Neuronal stem cell (in vitro differentiated cells): ENCODE measurements at regions not wholly inside any gene's neighbourhood (a gene's known extent, or its start where the extent isn't known, plus 50 kb on each side); places are given as distances from the start of the nearest gene placed in this dataset.

Experiments used
- DNase-seq: peaks from one replicate; pipeline ENCODE4 v3.0.0-alpha.2; 2013; ENCODE audit warnings: low spot score
- H2AFZ ChIP-seq: one replicate; pipeline ENCODE4 v1.6.1; 2013; ENCODE audit warnings: mild to moderate bottlenecking, low read length, inconsistent platforms
- H2AK5ac ChIP-seq: 2 replicates; pipeline ENCODE4 v1.6.1; 2013; ENCODE audit warnings: low read depth, mild to moderate bottlenecking, inconsistent platforms, low read length, moderate library complexity, mixed read lengths
- H2BK120ac ChIP-seq: 2 replicates; pipeline ENCODE4 v1.6.1; 2013; ENCODE audit warnings: low read depth, mild to moderate bottlenecking, inconsistent platforms, low read length, moderate library complexity, mixed read lengths
- H2BK12ac ChIP-seq: one replicate; pipeline ENCODE4 v1.6.1; 2013; ENCODE audit warnings: low read length, inconsistent platforms
- H2BK15ac ChIP-seq: 2 replicates; pipeline ENCODE4 v1.6.1; 2013; ENCODE audit warnings: mild to moderate bottlenecking, low read length, inconsistent platforms, mixed read lengths
- H2BK5ac ChIP-seq: one replicate; pipeline ENCODE4 v1.6.1; 2013; ENCODE audit warnings: inconsistent platforms, mild to moderate bottlenecking, low read length, moderate library complexity
- H3K14ac ChIP-seq: one replicate; pipeline ENCODE4 v1.6.1; 2013; ENCODE audit warnings: low read length, inconsistent platforms
- H3K18ac ChIP-seq: 2 replicates; pipeline ENCODE4 v1.6.1; 2013; ENCODE audit warnings: low read length, inconsistent platforms
- H3K23ac ChIP-seq: 2 replicates; pipeline ENCODE4 v1.6.1; 2013; ENCODE audit warnings: low read depth, mild to moderate bottlenecking, mixed read lengths, low read length, inconsistent platforms; ENCODE audit not compliant: poor library complexity
- H3K27ac ChIP-seq: replicated peaks from 3 replicates; pipeline ENCODE4 v1.5.1; 2013; ENCODE audit warnings: low read length, inconsistent platforms
- H3K27me3 ChIP-seq, 3 experiments: 2 replicates each; pipeline ENCODE4 v1.6.1; 2013; ENCODE audit warnings: low read length in 3 of 3, mild to moderate bottlenecking in 2 of 3, inconsistent platforms in 1 of 3, low read depth in 1 of 3, mixed read lengths in 1 of 3, moderate library complexity in 1 of 3; ENCODE audit not compliant: control insufficient read depth in 3 of 3, insufficient read depth in 3 of 3
- H3K36me3 ChIP-seq, 2 donors: replicated peaks in 1 of 2; 2 replicates each; pipeline ENCODE4 v1.6.1; 2013; ENCODE audit warnings: low read length in 2 of 2; ENCODE audit not compliant: control insufficient read depth in 2 of 2, insufficient read depth in 2 of 2
- H3K4ac ChIP-seq: 2 replicates; pipeline ENCODE4 v1.6.1; 2013; ENCODE audit warnings: inconsistent platforms, mild to moderate bottlenecking, low read length, moderate library complexity
- H3K4me1 ChIP-seq, 2 donors: 1 replicate in 1 of 2; 2 replicates in 1 of 2; pipeline ENCODE4 v1.6.1; 2013; ENCODE audit warnings: low read length in 2 of 2, low read depth in 1 of 2; ENCODE audit not compliant: control insufficient read depth in 2 of 2, insufficient read depth in 1 of 2
- H3K4me2 ChIP-seq: one replicate; pipeline ENCODE4 v1.6.1; 2013; ENCODE audit warnings: mild to moderate bottlenecking, low read length, inconsistent platforms; ENCODE audit not compliant: insufficient read depth, poor library complexity, severe bottlenecking
- H3K4me3 ChIP-seq, 2 donors: 2 replicates each; pipeline ENCODE4 v1.5.1; 2013; ENCODE audit warnings: low read length in 2 of 2, mild to moderate bottlenecking in 2 of 2, inconsistent platforms in 1 of 2, moderate library complexity in 1 of 2
- H3K79me1 ChIP-seq: one replicate; pipeline ENCODE4 v1.6.1; 2013; ENCODE audit warnings: low read depth, mild to moderate bottlenecking, inconsistent platforms, low read length, moderate library complexity
- H3K9ac ChIP-seq: one replicate; pipeline ENCODE4 v1.6.1; 2013; ENCODE audit warnings: mild to moderate bottlenecking, low read depth, low read length, inconsistent platforms; ENCODE audit not compliant: poor library complexity
- H3K9me3 ChIP-seq, 2 donors: replicated peaks in 1 of 2; 2 replicates each; pipeline versions ENCODE3 to v1.6.1; 2013; ENCODE audit warnings: low read length in 2 of 2, mild to moderate bottlenecking in 2 of 2, inconsistent platforms in 1 of 2, low read depth in 1 of 2, mixed read lengths in 1 of 2, moderate library complexity in 1 of 2; ENCODE audit not compliant: control insufficient read depth in 2 of 2, insufficient read depth in 1 of 2
- H4K8ac ChIP-seq: one replicate; pipeline ENCODE4 v1.6.1; 2013; ENCODE audit warnings: low read depth, mild to moderate bottlenecking, inconsistent platforms, low read length, moderate library complexity
- H4K91ac ChIP-seq: one replicate; pipeline ENCODE4 v1.6.1; 2013; ENCODE audit warnings: low read length, low read depth, mild to moderate bottlenecking, inconsistent platforms; ENCODE audit not compliant: poor library complexity
- WGBS, 2 donors: extraction: QIAGEN DNeasy Blood & Tissue Kit; methylation state at CpG; one replicate each; pipeline ENCODE4 v1.1.7; 2013; ENCODE audit warnings: missing lambda C conversion rate in 2 of 2, mixed read lengths in 1 of 2; ENCODE audit not compliant: insufficient read length in 2 of 2, insufficient replicate concordance in 1 of 2; ENCODE audit errors: extremely low coverage in 2 of 2; 5-methylcytosine and 5-hydroxymethylcytosine counted together

- Histone ChIP-seq H3K4me1 (no peaks in the 10 kb centered on the region), H2BK12ac (no peak overlapping the region), H2AK5ac (peak overlapping the region; percentile 47), H3K9me3 (peaks cover 0 to 3% of the 10 kb centered on the region in 2 donors), H3K4me2 (no peak overlapping the region), H3K14ac (no peak overlapping the region), H3K79me1 (no peaks in the 10 kb centered on the region), H3K4me3 (no peak overlapping the region), H4K8ac (no peak overlapping the region), H3K27ac (no peak overlapping the region), H4K91ac (no peak overlapping the region), H2BK15ac (no peak overlapping the region), H3K4ac (no peak overlapping the region), H2AFZ (no peak overlapping the region), H3K36me3 (no peaks in the 10 kb centered on the region), H2BK5ac (no peak overlapping the region), H3K18ac (peak overlapping the region; percentile 59), H3K27me3 (no peaks in the 10 kb centered on the region), H2BK120ac (no peak overlapping the region), H3K9ac (no peak overlapping the region), H3K23ac (no peak overlapping the region)
- DNase-seq = no peak
- WGBS, 2 donors = no CpG with 5 or more reads among the region's 6 CpGs
These were observed 86.7 kb downstream of the ZIC5 start for GRCh38 chr13:99884913-99885312.

GRCh38 chr13:99883805-99884204 is 87.8 kb downstream of the ZIC5 start:
- no peak for DNase-seq
- Histone ChIP-seq H3K23ac (no peak overlapping the region), H2BK15ac (no peak overlapping the region), H3K4me1 (peaks cover 0 to 2% of the 10 kb centered on the region in 2 donors), H3K9ac (no peak overlapping the region), H3K4ac (no peak overlapping the region), H3K18ac (no peak overlapping the region), H3K14ac (no peak overlapping the region), H3K27ac (no peak overlapping the region), H4K8ac (no peak overlapping the region), H3K79me1 (no peaks in the 10 kb centered on the region), H3K36me3 (no peaks in the 10 kb centered on the region), H3K4me2 (no peak overlapping the region), H4K91ac (no peak overlapping the region), H2AK5ac (no peak overlapping the region), H3K27me3 (no peaks in the 10 kb centered on the region), H2AFZ (no peak overlapping the region), H2BK12ac (no peak overlapping the region), H3K4me3 (no peak overlapping the region), H2BK120ac (no peak overlapping the region), H2BK5ac (no peak overlapping the region), H3K9me3 (peaks cover 0 to 3% of the 10 kb centered on the region in 2 donors)
- WGBS, 2 donors = no CpG with 5 or more reads among the region's 2 CpGs

GRCh38 chr13:99878921-99879610 is 92.5 kb downstream of the ZIC5 start:
- no peak overlapping the region for H2BK12ac ChIP-seq
- no peak overlapping the region for H2BK15ac ChIP-seq
- peak overlapping the region; percentile 36 for H3K18ac ChIP-seq
- no peak overlapping the region for H3K9ac ChIP-seq
- H3K14ac ChIP-seq = no peak overlapping the region
- no peak overlapping the region for H2AFZ ChIP-seq
- no peak overlapping the region for H3K23ac ChIP-seq
- no peaks in the 10 kb centered on the region for H3K36me3 ChIP-seq
- no peak overlapping the region for H3K4ac ChIP-seq
- DNase-seq = no peak
- H3K4me1 ChIP-seq = peaks cover 0 to 3% of the 10 kb centered on the region in 2 donors
- no peak overlapping the region for H3K4me2 ChIP-seq
- no peak overlapping the region for H4K8ac ChIP-seq
- no peak overlapping the region for H3K4me3 ChIP-seq
- H3K9me3 ChIP-seq = no peaks in the 10 kb centered on the region
- no peak overlapping the region for H4K91ac ChIP-seq
- no peak overlapping the region for H2BK120ac ChIP-seq
- H3K79me1 ChIP-seq = no peaks in the 10 kb centered on the region
- no peak overlapping the region for H2BK5ac ChIP-seq
- no peaks in the 10 kb centered on the region for H3K27me3 ChIP-seq
- H2AK5ac ChIP-seq = no peak overlapping the region
- no peak overlapping the region for H3K27ac ChIP-seq
- WGBS, 2 donors = no CpG with 5 or more reads among the region's 13 CpGs

GRCh38 chr13:99876651-99877050 is 94.9 kb downstream of the ZIC5 start:
- H3K4me2 ChIP-seq = no peak overlapping the region
- H3K36me3 ChIP-seq = no peaks in the 10 kb centered on the region
- no peak overlapping the region for H3K4me3 ChIP-seq
- no peak for DNase-seq
- no peaks in the 10 kb centered on the region for H3K9me3 ChIP-seq
- H3K23ac ChIP-seq = no peak overlapping the region
- no peak overlapping the region for H2BK5ac ChIP-seq
- no peaks in the 10 kb centered on the region for H3K27me3 ChIP-seq
- H3K9ac ChIP-seq = no peak overlapping the region
- H2BK120ac ChIP-seq = no peak overlapping the region
- no peak overlapping the region for H3K4ac ChIP-seq
- WGBS, 2 donors = no CpG with 5 or more reads among the region's 5 CpGs
- no peak overlapping the region for H4K91ac ChIP-seq
- H3K27ac ChIP-seq = no peak overlapping the region
- no peak overlapping the region for H3K18ac ChIP-seq
- peaks cover 0 to 3% of the 10 kb centered on the region in 2 donors for H3K4me1 ChIP-seq
- H2BK15ac ChIP-seq = no peak overlapping the region
- H2BK12ac ChIP-seq = no peak overlapping the region
- H2AFZ ChIP-seq = no peak overlapping the region
- no peak overlapping the region for H3K14ac ChIP-seq
- no peak overlapping the region for H2AK5ac ChIP-seq
- H4K8ac ChIP-seq = no peak overlapping the region
- H3K79me1 ChIP-seq = no peaks in the 10 kb centered on the region
